Transverse colon (tissue), 3 donors: ENCODE measurements at regions not wholly inside any gene's neighbourhood (a gene's known extent, or its start where the extent isn't known, plus 50 kb on each side); places are given as distances from the start of the nearest gene placed in this dataset.

ENCODE experiments used
- CTCF ChIP-seq, 5 experiments: fragments of 200-600 bp in 3 of 5; fragments of 450-650 bp in 2 of 5; sonication (generic) in 3 of 5; IDR thresholded peaks; 1 replicate in 2 of 5; 2 replicates in 3 of 5; pipeline ENCODE4 v1.5.1; 2016 to 2017; ENCODE audit warnings: antibody characterized with exemption in 5 of 5, inconsistent platforms in 3 of 5, mild to moderate bottlenecking in 2 of 5, moderate library complexity in 1 of 5
- POLR2A ChIP-seq: fragments of 450-650 bp; IDR thresholded peaks from one replicate; pipeline ENCODE4 v1.6.1; 2016; ENCODE audit warnings: antibody characterized with exemption, mild to moderate bottlenecking, moderate library complexity

GRCh38 chr17:5830921-5831320 is 239.3 kb upstream of the WSCD1 start:
- TF ChIP-seq CTCF (IDR thresholded peaks at IDR 0.05) (no peak), POLR2A (no peak)
